GM19397 (cell line): ENCODE measurements at regions not wholly inside any gene's neighbourhood (a gene's known extent, or its start where the extent isn't known, plus 50 kb on each side); places are given as distances from the start of the nearest gene placed in this dataset.

Experiments
- ATAC-seq: cut with Tn5 transposase; IDR thresholded peaks from one replicate; pipeline ENCODE4 v1.9.1; 2021; ENCODE audit warnings: mild to moderate bottlenecking, moderate library complexity; ENCODE audit not compliant: unreplicated experiment

DNA sequence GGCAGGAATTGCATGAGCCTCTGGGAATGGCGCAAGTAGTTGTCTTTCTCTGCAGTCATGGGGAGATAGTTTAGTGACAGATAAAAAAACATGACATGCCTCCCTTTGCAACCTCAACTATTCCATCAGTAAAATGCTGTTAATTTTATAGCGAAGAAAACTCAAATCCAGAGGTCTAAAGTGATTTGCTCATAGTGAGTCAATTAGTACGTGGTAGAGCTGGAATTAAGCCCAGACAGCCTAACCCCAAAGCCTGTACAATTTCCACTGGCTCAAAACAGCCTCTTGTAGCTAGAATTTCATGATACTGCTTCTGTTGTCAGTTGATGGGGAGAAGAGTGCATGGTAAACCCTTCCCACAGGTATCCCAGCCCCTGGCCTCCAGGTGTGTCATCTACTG, 81.3 kb upstream of the TRPC5 start:
- no peak for ATAC-seq

DNA sequence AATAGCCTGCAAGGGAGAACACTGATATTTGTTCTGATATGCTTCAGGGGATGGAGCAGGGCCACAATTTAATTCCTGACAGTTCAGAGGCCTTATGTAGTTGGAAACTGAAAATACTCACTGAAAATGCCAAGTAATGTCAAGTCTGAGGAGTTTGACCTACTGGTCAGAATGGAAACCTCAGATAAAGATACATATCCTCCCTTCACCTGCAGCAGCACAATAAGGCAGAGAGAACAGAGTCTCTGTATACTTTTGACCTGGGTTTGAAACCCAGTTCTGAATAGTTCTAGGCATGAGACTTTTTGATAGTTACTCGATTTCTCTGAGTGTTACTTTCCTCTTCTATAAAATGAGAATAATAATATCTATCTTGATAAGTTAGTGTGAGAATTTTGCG, 65.8 kb upstream of the TRPC5 start:
- ATAC-seq = no peak

DNA sequence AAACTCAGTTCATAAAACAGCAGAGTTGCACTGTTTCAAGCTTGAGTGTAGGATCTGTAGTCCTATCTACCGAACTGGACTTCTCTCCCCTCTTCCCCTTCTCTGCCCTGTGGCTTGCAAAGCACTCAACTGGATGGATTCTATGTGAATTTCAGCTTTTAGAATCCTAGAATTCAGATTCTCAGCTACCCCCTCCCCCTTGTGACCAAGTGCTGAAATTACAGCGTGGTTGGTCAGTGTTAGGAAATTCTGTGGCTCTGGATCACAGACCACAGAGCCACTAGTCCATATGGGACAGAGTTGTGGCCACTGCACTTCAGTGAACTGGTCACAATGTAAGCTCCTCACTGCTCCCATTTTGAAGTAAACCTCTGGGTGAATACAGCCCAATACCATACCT, 64.6 kb upstream of the TRPC5 start:
- ATAC-seq = no peak

DNA sequence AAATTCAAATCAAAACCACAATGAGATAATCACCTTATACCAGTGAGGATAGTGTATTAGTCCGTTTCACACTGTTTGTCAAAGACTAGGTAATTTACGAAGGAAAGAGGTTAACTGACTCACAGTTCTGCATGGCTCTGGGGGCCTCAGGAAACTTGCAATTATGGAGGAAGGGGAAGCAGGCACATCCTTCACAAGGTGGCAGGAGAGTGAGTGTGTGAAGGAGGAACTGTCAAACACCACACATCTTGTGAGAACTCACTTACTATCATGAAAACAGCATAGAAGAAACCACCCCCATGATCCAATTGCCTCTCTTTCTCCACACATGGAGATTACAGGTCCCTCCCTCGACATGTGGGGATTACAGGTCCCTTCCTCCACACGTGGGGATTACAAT, 54.7 kb upstream of the TRPC5 start:
- no peak for ATAC-seq
